ENCODE measurements at regions not wholly inside any gene's neighbourhood (a gene's known extent, or its start where the extent isn't known, plus 50 kb on each side); places are given as distances from the start of the nearest gene placed in this dataset.

DNA sequence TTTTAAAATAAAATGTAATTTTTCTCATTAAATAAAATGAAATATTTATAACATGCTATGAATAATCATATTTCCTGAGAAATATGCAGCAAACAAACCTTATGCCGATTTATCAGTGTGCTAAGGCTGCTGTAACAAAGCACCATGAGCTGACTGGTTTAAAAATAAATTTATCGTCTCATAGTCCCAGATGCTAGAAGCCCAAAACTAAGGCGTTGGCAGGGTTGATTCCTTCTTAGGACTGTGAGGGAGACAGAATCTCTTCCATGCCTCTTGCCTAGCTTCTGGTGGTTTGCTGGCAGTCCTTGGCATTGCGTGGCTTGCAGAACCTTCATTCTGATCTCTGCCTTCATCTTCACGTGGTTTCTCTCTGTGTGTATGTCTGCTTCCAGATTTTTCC, 740.3 kb downstream of the OTOL1 start:
- H3K36me3 ChIP-seq (replicated peaks in 1 of 2; ENCODE audit: control insufficient read depth in 1 of 2, insufficient read depth in 2 of 2, low read length in 1 of 2), result no peaks in the 10 kb centered on the region
- H3K9me2 ChIP-seq, result no peaks in the 10 kb centered on the region
- no peak for TF ChIP-seq SIN3A (IDR thresholded peaks at IDR 0.05; ENCODE audit: borderline replicate concordance, low read depth, low read length)
- TF ChIP-seq EZH2phosphoT487 (IDR thresholded peaks at IDR 0.05; ENCODE audit: borderline replicate concordance, low read depth), result no peak
- no peak for TF ChIP-seq TCF12 (IDR thresholded peaks at IDR 0.05)
- TF ChIP-seq RXRA (IDR thresholded peaks at IDR 0.05; ENCODE audit: borderline replicate concordance, low read depth), result no peak
- no peak for TF ChIP-seq USF2 (IDR thresholded peaks at IDR 0.05; ENCODE audit: borderline replicate concordance, low read depth, low read length)
- ChIA-PET POLR2A (no interaction called here), CTCF (no interaction called here)
- 76% methylated on average over 5 of the region's 5 CpGs for WGBS (ENCODE audit: low lambda C conversion rate)
- H2AFZ ChIP-seq (ENCODE audit: low read depth), result no peak overlapping the region
- no peaks in the 10 kb centered on the region for H3K9me3 ChIP-seq
- H3K79me2 ChIP-seq (ENCODE audit: insufficient read depth), result no peaks in the 10 kb centered on the region
- no peaks in the 10 kb centered on the region for H3K27me3 ChIP-seq (ENCODE audit: insufficient read depth)
- DNase-seq, result no peak
- no peak overlapping the region for H3K4me2 ChIP-seq
- no peak overlapping the region for H3K27ac ChIP-seq (ENCODE audit: low read depth in 2 of 2, low read length in 1 of 2)
- H3F3A ChIP-seq (replicated peaks; ENCODE audit: insufficient read depth), result no peaks in the 10 kb centered on the region
- no peaks in the 10 kb centered on the region; a peak in 2 of 4 replicates for H3K4me1 ChIP-seq (ENCODE audit: control insufficient read depth in 1 of 2, insufficient read depth in 2 of 2, low read depth in 1 of 2, low read length in 1 of 2)
- H3K9ac ChIP-seq, result no peak overlapping the region
- no peak overlapping the region for H3K4me3 ChIP-seq (ENCODE audit: low read depth in 2 of 2, low read length in 1 of 2)
- no peaks in the 10 kb centered on the region for H4K20me1 ChIP-seq (ENCODE audit: insufficient read depth)

GRCh38 chr3:162250782-162251181, 754.2 kb downstream of the OTOL1 start:
- Histone ChIP-seq H3K4me3 (ENCODE audit: low read depth in 2 of 2, low read length in 1 of 2) (no peak overlapping the region), H3F3A (replicated peaks; ENCODE audit: insufficient read depth) (no peaks in the 10 kb centered on the region), H3K4me1 (ENCODE audit: control insufficient read depth in 1 of 2, insufficient read depth in 2 of 2, low read depth in 1 of 2, low read length in 1 of 2) (no peaks in the 10 kb centered on the region; a peak in 2 of 4 replicates), H3K27ac (ENCODE audit: low read depth in 2 of 2, low read length in 1 of 2) (no peak overlapping the region), H2AFZ (ENCODE audit: low read depth) (no peak overlapping the region), H3K27me3 (ENCODE audit: insufficient read depth) (no peaks in the 10 kb centered on the region), H3K9ac (no peak overlapping the region), H3K4me2 (no peak overlapping the region), H3K79me2 (ENCODE audit: insufficient read depth) (no peaks in the 10 kb centered on the region), H3K9me2 (no peaks in the 10 kb centered on the region), H4K20me1 (ENCODE audit: insufficient read depth) (no peaks in the 10 kb centered on the region), H3K9me3 (no peaks in the 10 kb centered on the region), H3K36me3 (replicated peaks in 1 of 2; ENCODE audit: control insufficient read depth in 1 of 2, insufficient read depth in 2 of 2, low read length in 1 of 2) (no peaks in the 10 kb centered on the region)
- WGBS (ENCODE audit: low lambda C conversion rate), result 57% methylated on average over 1 of the region's 1 CpG
- POLR2A ChIA-PET, result no interaction called here
- TF ChIP-seq, protein P1, sequence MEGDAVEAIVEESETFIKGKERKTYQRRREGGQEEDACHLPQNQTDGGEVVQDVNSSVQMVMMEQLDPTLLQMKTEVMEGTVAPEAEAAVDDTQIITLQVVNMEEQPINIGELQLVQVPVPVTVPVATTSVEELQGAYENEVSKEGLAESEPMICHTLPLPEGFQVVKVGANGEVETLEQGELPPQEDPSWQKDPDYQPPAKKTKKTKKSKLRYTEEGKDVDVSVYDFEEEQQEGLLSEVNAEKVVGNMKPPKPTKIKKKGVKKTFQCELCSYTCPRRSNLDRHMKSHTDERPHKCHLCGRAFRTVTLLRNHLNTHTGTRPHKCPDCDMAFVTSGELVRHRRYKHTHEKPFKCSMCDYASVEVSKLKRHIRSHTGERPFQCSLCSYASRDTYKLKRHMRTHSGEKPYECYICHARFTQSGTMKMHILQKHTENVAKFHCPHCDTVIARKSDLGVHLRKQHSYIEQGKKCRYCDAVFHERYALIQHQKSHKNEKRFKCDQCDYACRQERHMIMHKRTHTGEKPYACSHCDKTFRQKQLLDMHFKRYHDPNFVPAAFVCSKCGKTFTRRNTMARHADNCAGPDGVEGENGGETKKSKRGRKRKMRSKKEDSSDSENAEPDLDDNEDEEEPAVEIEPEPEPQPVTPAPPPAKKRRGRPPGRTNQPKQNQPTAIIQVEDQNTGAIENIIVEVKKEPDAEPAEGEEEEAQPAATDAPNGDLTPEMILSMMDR (IDR thresholded peaks at IDR 0.05), result no peak
- no peak for TF ChIP-seq POLR2AphosphoS5 (IDR thresholded peaks at IDR 0.05; ENCODE audit: low read depth, low read length)
- TF ChIP-seq GABPA (IDR thresholded peaks at IDR 0.05; ENCODE audit: low read depth), result no peak
- no peak for TF ChIP-seq EZH2phosphoT487 (IDR thresholded peaks at IDR 0.05; ENCODE audit: borderline replicate concordance, low read depth)
- no peak for TF ChIP-seq TEAD4 (IDR thresholded peaks at IDR 0.05; ENCODE audit: borderline replicate concordance, insufficient read depth)
- no peak for TF ChIP-seq JUND (IDR thresholded peaks at IDR 0.05)
- TF ChIP-seq TCF12 (IDR thresholded peaks at IDR 0.05), result no peak
- TF ChIP-seq MAX (IDR thresholded peaks at IDR 0.05; ENCODE audit: low read depth), result no peak
- TF ChIP-seq USF2 (IDR thresholded peaks at IDR 0.05; ENCODE audit: borderline replicate concordance, low read depth, low read length), result no peak
- TF ChIP-seq MEF2A (IDR thresholded peaks at IDR 0.05; ENCODE audit: borderline replicate concordance, low read depth), result no peak
- no peak for TF ChIP-seq MXI1 (IDR thresholded peaks at IDR 0.05; ENCODE audit: low read depth, low read length)
- no peak for TF ChIP-seq FOSL2 (IDR thresholded peaks at IDR 0.05; ENCODE audit: borderline replicate concordance, low read depth)
- no peak for TF ChIP-seq SIN3A (IDR thresholded peaks at IDR 0.05; ENCODE audit: borderline replicate concordance, low read depth, low read length)
- no peak for TF ChIP-seq CHD2 (IDR thresholded peaks at IDR 0.05; ENCODE audit: low read length, partially characterized antibody)
- TF ChIP-seq YY1 (IDR thresholded peaks at IDR 0.05; ENCODE audit: low read depth), result no peak
- DNase-seq, result no peak
- CTCF ChIA-PET, result no interaction called here
